ENCODE measurements at regions not wholly inside any gene's neighbourhood (a gene's known extent, or its start where the extent isn't known, plus 50 kb on each side); places are given as distances from the start of the nearest gene placed in this dataset.
"Not testable (repeated sequence)": the region's sequence is repeated elsewhere in the genome, so short reads cannot be mapped to it uniquely, and the experiment has no call there.

DNA sequence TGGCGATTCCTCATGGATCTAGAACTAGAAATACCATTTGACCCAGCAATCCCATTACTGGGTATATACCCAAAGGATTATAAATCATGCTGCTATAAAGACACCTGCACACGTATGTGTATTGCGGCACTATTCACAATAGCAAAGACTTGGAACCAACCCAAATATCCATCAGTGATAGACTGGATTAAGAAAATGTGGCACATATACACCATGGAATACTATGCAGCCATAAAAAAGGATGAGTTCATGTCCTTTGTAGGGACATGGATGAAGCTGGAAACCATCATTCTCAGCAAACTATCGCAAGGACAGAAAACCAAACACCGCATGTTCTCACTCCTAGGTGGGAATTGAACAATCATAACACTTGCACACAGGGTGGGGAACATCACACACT is 239.1 kb downstream of the SHQ1 start:
- not testable (repeated sequence) for H3K9me2 ChIP-seq (ENCODE audit: insufficient read depth); H3K36me3 Mint-ChIP-seq (ENCODE audit: low read depth)

DNA sequence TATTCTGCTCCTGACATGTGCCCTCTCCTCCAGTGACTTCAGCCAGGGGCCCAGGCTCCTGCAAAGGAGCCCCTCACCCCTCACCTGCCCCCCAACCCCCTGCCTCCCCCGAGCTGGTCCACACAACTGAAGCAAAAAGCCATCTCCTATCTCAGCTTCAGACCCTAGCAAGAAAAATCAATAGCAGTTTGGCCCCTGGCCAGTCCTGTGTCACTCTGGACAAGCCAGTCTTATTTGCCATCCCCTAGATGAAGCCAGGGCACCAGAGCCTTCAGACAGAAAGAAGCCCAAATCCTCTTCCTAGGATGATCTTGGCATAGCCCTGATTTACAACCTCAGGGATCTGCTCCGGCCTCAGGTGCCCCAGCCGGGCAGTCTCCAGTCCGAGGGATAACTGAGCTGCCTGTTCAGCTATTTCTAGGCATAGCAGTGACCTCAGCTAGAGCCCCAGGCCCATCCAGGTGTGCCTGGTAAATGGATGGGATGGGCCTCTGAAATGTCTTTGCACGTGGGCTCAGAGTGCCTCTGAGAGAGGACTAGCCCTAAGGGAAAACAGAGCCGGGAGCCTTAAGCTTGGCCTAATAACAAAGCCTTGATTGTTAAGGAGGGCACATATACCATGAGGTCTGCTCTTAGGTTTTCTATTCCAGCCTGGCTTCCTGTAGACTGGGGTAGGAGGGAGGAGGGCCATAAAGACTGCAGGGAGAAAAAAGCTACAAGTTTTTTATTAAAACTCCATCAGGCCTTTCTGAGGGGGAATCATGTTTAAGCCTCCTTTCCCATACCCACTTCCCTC is 242.0 kb downstream of the SHQ1 start:
- no peak for ATAC-seq
- H3K27me3 Mint-ChIP-seq (ENCODE audit: insufficient read depth, low read depth, poor library complexity), result peaks cover 3% of the 10 kb centered on the region
- H3K36me3 Mint-ChIP-seq (ENCODE audit: low read depth), result no peaks in the 10 kb centered on the region
- Histone ChIP-seq H3K4me2 (no peak overlapping the region), H3K4me3 (no peak overlapping the region), H3F3A (replicated peaks; ENCODE audit: low read depth) (no peaks in the 10 kb centered on the region), H3K4me1 (ENCODE audit: insufficient read depth) (no peaks in the 10 kb centered on the region), H3K79me2 (replicated peaks; ENCODE audit: insufficient read depth) (no peaks in the 10 kb centered on the region), H2AFZ (no peak overlapping the region), H3K9me2 (ENCODE audit: insufficient read depth) (no peaks in the 10 kb centered on the region), H3K27ac (ENCODE audit: low read depth) (no peak overlapping the region), H4K20me1 (replicated peaks; ENCODE audit: insufficient read depth) (no peaks in the 10 kb centered on the region), H3K27me3 (ENCODE audit: insufficient read depth) (no peaks in the 10 kb centered on the region), H3K36me3 (ENCODE audit: insufficient read depth) (no peaks in the 10 kb centered on the region)
- DNase-seq (ENCODE audit: low spot score), result no peak
- no peaks in the 10 kb centered on the region for H3K9me3 Mint-ChIP-seq
- no peaks in the 10 kb centered on the region for H3K4me1 Mint-ChIP-seq
- no peak overlapping the region for H3K27ac Mint-ChIP-seq
- H3K4me3 Mint-ChIP-seq, result no peak overlapping the region
- TF ChIP-seq, protein P1, sequence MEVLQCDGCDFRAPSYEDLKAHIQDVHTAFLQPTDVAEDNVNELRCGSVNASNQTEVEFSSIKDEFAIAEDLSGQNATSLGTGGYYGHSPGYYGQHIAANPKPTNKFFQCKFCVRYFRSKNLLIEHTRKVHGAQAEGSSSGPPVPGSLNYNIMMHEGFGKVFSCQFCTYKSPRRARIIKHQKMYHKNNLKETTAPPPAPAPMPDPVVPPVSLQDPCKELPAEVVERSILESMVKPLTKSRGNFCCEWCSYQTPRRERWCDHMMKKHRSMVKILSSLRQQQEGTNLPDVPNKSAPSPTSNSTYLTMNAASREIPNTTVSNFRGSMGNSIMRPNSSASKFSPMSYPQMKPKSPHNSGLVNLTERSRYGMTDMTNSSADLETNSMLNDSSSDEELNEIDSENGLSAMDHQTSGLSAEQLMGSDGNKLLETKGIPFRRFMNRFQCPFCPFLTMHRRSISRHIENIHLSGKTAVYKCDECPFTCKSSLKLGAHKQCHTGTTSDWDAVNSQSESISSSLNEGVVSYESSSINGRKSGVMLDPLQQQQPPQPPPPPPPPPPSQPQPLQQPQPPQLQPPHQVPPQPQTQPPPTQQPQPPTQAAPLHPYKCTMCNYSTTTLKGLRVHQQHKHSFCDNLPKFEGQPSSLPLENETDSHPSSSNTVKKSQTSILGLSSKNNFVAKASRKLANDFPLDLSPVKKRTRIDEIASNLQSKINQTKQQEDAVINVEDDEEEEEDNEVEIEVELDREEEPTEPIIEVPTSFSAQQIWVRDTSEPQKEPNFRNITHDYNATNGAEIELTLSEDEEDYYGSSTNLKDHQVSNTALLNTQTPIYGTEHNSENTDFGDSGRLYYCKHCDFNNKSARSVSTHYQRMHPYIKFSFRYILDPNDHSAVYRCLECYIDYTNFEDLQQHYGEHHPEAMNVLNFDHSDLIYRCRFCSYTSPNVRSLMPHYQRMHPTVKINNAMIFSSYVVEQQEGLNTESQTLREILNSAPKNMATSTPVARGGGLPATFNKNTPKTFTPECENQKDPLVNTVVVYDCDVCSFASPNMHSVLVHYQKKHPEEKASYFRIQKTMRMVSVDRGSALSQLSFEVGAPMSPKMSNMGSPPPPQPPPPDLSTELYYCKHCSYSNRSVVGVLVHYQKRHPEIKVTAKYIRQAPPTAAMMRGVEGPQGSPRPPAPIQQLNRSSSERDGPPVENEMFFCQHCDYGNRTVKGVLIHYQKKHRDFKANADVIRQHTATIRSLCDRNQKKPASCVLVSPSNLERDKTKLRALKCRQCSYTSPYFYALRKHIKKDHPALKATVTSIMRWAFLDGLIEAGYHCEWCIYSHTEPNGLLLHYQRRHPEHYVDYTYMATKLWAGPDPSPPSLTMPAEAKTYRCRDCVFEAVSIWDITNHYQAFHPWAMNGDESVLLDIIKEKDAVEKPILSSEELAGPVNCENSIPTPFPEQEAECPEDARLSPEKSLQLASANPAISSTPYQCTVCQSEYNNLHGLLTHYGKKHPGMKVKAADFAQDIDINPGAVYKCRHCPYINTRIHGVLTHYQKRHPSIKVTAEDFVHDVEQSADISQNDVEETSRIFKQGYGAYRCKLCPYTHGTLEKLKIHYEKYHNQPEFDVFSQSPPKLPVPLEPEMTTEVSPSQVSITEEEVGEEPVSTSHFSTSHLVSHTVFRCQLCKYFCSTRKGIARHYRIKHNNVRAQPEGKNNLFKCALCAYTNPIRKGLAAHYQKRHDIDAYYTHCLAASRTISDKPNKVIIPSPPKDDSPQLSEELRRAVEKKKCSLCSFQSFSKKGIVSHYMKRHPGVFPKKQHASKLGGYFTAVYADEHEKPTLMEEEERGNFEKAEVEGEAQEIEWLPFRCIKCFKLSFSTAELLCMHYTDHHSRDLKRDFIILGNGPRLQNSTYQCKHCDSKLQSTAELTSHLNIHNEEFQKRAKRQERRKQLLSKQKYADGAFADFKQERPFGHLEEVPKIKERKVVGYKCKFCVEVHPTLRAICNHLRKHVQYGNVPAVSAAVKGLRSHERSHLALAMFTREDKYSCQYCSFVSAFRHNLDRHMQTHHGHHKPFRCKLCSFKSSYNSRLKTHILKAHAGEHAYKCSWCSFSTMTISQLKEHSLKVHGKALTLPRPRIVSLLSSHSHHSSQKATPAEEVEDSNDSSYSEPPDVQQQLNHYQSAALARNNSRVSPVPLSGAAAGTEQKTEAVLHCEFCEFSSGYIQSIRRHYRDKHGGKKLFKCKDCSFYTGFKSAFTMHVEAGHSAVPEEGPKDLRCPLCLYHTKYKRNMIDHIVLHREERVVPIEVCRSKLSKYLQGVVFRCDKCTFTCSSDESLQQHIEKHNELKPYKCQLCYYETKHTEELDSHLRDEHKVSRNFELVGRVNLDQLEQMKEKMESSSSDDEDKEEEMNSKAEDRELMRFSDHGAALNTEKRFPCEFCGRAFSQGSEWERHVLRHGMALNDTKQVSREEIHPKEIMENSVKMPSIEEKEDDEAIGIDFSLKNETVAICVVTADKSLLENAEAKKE (CRISPR knock-in tag; IDR thresholded peaks at IDR 0.05), result no peak
- no peak for TF ChIP-seq CTCF (conservative IDR thresholded peaks at IDR 0.05; ENCODE audit: low read depth in 2 of 2)
- no peak for TF ChIP-seq REST (IDR thresholded peaks at IDR 0.05; ENCODE audit: unreplicated experiment)
- no peak for TF ChIP-seq NANOG (IDR thresholded peaks at IDR 0.05; ENCODE audit: borderline replicate concordance)
- TF ChIP-seq ZNF114 (CRISPR knock-in tag; IDR thresholded peaks at IDR 0.05), result no peak
- TF ChIP-seq EZH2phosphoT487 (IDR thresholded peaks at IDR 0.05; ENCODE audit: unreplicated experiment), result no peak
- TF ChIP-seq ETS1 (IDR thresholded peaks at IDR 0.05), result no peak
- no peak for TF ChIP-seq ZNF331 (CRISPR knock-in tag; IDR thresholded peaks at IDR 0.05; ENCODE audit: low read depth)

More for the DNA sequence above, 239.1 kb downstream of the SHQ1 start:
- H3K79me2 ChIP-seq (replicated peaks; ENCODE audit: insufficient read depth); DNase-seq (ENCODE audit: low spot score); H3K9me3 Mint-ChIP-seq; H3K4me3 ChIP-seq; ATAC-seq; H3K36me3 ChIP-seq (ENCODE audit: insufficient read depth); H3K4me1 Mint-ChIP-seq; H3K27ac Mint-ChIP-seq; H3K4me1 ChIP-seq (ENCODE audit: insufficient read depth); H2AFZ ChIP-seq; H3F3A ChIP-seq (replicated peaks; ENCODE audit: low read depth); H4K20me1 ChIP-seq (replicated peaks; ENCODE audit: insufficient read depth); H3K4me2 ChIP-seq; H3K27ac ChIP-seq (ENCODE audit: low read depth); H3K4me3 Mint-ChIP-seq; H3K27me3 Mint-ChIP-seq (ENCODE audit: insufficient read depth, low read depth, poor library complexity); H3K27me3 ChIP-seq (ENCODE audit: insufficient read depth): not testable (repeated sequence)
